ENCODE measurements at regions not wholly inside any gene's neighbourhood (a gene's known extent, or its start where the extent isn't known, plus 50 kb on each side); places are given as distances from the start of the nearest gene placed in this dataset.

GRCh38 chr6:121867095-121867494 is 431.6 kb downstream of the GJA1 start:
- TF ChIP-seq CTCF (IDR thresholded peaks at IDR 0.05) (no peak), POLR2AphosphoS5 (IDR thresholded peaks at IDR 0.05) (no peak)

Data from suprapubic skin (tissue), 3 donors.